Activated T-helper 1 cell treated with anti-CD3 and anti-CD28 coated beads, Interleukin-2, amount 50 U/mL, for 16 hours (primary cell): ENCODE measurements at regions not wholly inside any gene's neighbourhood (a gene's known extent, or its start where the extent isn't known, plus 50 kb on each side); places are given as distances from the start of the nearest gene placed in this dataset.

Experiments
- DNase-seq, 2 donors: peaks; one replicate each; pipeline ENCODE4 v3.0.0-alpha.2; 2020; ENCODE audit warnings: low read depth in 1 of 2, low spot score in 1 of 2

GRCh38 chr13:39967199-39967959 is 311.9 kb downstream of the COG6 start:
- DNase-seq, result no peak

GRCh38 chr13:39968646-39969475 is 313.4 kb downstream of the COG6 start:
- no peak for DNase-seq

GRCh38 chr13:39970177-39970846 is 314.9 kb downstream of the COG6 start:
- no peak for DNase-seq

GRCh38 chr13:39971526-39971925 is 316.1 kb downstream of the COG6 start:
- no peak for DNase-seq

GRCh38 chr13:39976481-39976880 is 321.0 kb downstream of the COG6 start:
- DNase-seq, result no peak

GRCh38 chr13:39981056-39981455 is 325.6 kb downstream of the COG6 start:
- no peak for DNase-seq

GRCh38 chr13:39982745-39983144 is 327.3 kb downstream of the COG6 start:
- no peak for DNase-seq

GRCh38 chr13:39985071-39985470 is 329.6 kb downstream of the COG6 start:
- DNase-seq, result no peak

GRCh38 chr13:39988351-39988750 is 332.9 kb downstream of the COG6 start:
- DNase-seq, result no peak

- DNase-seq, result no peak
Observed at GRCh38 chr13:39998166-39998565, 342.7 kb downstream of the COG6 start.

GRCh38 chr13:40002016-40002415 is 346.6 kb downstream of the COG6 start:
- no peak for DNase-seq

GRCh38 chr13:40013554-40013953 is 358.1 kb downstream of the COG6 start:
- no peak for DNase-seq

- no peak for DNase-seq
Observed at GRCh38 chr13:40016953-40017660, 361.6 kb downstream of the COG6 start.

- no peak for DNase-seq
Observed at GRCh38 chr13:40017662-40018262, 362.3 kb downstream of the COG6 start.

GRCh38 chr13:40023595-40024203 is 368.2 kb downstream of the COG6 start:
- DNase-seq, result no peak

- no peak for DNase-seq
Observed at GRCh38 chr13:40024204-40024966, 368.9 kb downstream of the COG6 start.

GRCh38 chr13:40024967-40025714 is 369.7 kb downstream of the COG6 start:
- DNase-seq, result no peak

GRCh38 chr13:40026174-40026585 is 370.7 kb downstream of the COG6 start:
- DNase-seq, result peak in 1 of 2 donors; percentile 18

GRCh38 chr13:40026741-40027140 is 371.3 kb downstream of the COG6 start:
- peak in 1 of 2 donors; percentile 7 for DNase-seq
